ENCODE measurements at regions not wholly inside any gene's neighbourhood (a gene's known extent, or its start where the extent isn't known, plus 50 kb on each side); places are given as distances from the start of the nearest gene placed in this dataset.

DNA sequence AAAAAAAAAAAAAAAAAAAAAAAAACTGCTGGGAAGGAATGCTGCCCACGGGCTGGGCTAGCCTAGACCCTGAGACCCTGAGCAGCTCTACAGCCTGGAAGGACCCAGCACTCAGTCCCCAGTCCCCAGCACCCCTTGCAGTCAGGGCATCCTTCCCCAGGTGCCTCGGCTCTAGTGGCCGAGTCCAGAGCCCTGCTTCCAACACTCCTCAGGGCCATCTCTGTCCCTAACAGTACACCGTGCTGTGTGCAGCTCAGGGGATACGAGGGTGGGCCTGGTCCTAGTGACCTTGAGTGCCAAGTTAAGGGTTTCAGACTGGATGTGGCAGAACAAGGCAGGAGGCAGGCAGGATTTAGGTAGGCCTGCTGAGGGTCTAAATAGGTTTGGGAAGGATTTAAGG lies 50.2 kb upstream of the LRP8 start:
- no peak for DNase-seq (ENCODE audit: low spot score)

DNA sequence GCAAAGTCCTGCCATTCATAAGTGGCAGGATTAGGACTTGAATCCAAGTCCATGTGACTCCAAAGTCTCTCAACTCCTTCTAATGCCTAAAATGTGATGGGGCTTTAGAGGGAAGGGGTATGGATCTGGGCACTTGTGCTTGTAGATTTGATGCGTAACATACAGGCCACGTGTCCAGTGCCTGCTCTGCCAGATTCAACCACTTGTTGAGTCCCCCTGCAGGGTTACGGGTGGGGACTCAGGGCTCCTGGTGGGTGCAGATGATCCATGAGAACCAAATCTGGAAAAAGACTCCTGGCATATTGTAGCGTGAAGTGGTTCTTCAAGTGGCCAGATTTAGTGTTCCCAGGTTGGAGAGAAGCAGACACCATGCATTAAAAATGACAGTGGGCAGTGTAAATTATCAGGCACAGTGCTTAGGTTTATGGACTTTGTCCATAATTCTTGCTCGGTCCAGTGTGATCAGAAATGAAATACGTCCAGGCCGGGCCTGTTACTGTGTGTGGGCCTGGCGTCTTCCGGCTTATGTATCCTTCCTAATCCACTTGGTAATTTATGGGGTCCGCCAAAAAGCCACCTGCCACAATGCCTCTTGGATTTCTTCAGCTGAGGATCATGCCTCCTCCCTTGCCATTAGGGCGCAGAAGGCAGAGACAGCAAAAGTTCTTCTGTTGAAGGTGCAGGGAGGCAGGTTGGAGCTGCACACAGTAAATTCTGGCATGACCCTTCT lies 51.2 kb upstream of the LRP8 start:
- DNase-seq (ENCODE audit: low spot score): no peak

DNA sequence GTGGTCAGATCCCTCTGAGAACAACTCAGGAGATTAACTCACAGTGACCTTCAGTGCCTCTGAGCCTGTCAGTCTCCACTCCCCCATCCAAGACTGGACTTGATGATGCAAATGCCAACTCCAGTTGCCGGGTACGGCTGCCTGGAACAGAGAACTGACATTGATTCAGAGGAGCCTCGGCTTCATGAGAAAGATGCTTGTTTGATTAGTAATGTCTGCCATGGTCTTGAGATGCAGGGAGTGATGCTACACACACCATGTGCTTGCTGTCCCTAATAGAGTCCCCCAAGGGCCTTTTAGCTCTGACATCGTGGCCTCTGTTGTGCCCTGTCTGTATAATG lies 51.8 kb upstream of the LRP8 start:
- no peak for DNase-seq (ENCODE audit: low spot score)

DNA sequence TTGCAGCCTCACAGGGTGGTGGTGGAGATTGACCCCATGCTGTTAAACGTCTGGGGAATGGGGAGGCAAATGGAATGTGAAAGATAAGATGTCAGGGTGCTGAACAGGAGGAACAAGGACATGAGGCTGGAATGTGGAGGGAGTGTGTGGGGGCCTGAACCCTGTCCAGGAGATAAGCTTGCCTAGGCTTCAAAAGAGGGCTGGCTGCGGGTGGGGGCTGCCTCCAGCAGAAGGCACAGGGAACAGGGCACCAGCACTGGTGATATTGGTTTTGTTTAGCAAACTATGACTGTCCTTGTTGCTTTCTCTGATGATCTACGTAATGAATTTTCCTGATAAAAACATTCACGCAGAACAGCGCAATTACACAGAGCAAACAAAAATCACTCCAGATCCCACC lies 52.4 kb upstream of the LRP8 start:
- DNase-seq (ENCODE audit: low spot score): no peak

DNA sequence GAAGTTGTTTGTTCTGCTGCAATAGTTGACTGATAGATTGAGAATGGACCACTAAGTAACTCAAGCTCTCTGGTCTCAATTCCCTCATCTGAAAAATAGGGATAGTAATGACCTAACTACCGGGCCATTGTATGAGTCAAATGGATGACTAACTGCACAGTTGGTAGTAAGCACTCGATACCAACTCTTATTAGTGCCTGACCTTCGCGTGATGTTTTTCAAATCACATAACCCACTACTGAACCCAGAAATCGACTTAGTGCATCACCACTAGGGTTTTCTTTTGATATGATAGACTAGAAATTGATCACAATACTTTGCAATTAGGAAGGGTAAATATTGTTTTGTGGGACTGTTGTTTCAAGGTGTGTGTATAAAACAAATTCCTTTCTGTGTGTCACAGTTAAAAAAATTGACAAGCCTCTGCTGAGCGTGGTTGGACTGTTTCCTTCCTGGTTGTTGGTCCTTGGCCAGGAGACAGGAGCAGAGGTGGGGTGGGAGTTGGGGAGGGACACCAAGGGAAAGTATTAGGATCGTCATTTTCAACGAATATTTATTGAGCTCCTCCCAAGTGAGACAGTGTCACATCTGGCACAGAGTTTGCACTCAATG lies 54.0 kb upstream of the LRP8 start:
- no peak for DNase-seq (ENCODE audit: low spot score)

DNA sequence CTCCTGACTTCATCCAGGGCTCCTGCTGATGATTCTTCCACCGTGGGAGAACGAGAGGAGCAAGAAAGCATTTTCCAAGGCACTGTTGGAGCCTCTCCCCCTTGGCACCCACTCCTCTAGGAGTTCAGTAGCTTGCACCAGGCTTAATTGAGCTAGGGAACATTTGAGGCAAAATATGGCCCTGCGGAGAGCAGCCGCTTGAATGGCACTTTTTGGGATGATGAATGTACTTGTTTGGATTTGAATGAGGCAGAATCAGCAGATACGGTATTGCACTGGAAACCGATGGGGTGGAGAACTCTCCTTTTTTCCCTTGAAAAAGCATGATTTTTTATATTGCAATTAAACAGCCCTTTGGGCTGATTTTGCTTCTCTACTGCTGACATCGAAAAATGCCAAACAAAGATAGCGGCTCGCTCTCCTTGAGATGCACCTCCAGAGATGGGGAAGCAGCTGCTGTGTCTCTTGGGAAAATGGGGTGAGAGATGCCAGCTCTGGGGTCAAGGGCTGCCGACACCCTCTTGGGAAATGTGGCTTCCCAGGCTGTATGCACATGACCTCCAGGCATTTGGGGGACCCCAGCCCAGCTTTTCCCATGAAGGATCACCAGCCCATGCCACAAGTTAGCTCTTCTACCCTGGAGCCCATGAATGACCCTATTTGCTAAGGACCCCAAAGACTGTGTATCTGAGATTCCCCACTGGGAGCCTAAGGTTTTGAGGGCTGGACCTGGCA lies 55.4 kb upstream of the LRP8 start:
- DNase-seq (ENCODE audit: low spot score): no peak

DNA sequence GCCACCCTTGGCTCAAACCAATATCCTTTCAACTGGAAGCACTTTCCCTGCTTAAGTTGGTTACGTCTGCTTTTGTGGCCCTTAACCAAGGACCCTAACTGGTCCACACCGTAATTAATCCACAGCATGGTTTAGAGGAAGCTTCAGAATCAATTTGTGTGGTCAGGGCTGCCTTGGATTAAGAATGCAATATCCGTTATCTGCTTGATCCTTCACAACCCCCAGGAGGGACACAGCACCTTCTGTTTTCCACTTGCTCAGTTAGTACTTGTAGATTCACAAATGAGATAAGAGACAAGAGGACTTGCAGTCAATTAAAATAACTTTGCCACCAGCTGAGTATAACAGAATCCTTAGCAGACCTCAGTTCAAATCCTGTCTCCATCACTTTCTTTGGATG lies 56.9 kb upstream of the LRP8 start:
- DNase-seq (ENCODE audit: low spot score): no peak

DNA sequence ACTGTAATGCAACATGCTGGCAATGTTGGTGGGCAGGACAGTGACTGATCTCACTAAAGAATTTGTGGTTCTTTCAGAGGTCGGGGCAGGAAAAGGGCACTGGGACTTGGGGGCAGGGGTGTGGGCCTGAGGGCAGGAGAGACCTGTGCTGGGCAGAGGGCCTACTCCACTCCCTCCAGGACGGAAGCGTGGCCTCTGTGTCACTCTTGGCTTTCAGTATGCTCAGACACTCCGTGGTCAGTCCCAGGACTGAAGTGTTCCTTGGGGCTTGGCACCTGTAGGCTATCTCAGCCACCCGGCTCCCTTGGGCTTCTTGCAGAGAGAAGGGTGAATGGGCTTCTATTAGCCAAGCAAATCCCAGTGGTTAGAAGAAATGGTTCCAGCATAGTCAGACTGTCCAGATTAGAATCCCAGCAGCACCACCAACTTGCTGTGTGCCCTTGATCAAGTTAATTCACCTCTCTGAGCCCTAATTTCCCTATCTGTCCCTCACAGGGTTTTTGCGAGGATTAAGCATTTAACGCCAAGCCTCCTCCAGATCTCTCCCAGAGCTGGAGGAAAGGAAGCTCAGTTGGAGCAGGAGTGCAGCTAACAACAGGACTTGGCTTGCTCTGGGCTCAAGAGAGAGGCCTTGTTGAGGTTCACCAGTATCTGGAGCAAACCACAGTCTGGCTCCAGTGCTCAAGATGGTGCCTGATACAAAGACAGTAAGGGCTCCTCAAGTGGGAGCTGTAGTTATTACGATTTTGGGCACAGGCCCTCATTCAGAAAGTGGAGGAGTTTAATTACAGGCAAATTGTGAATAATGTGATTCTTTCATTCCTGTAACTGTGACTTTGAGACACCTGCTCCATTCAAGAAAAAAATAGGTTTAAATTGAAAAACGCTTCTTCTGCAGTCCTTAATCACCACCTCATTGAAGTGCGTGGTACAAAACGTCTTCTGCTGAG lies 57.7 kb upstream of the LRP8 start:
- DNase-seq (ENCODE audit: low spot score): no peak

DNA sequence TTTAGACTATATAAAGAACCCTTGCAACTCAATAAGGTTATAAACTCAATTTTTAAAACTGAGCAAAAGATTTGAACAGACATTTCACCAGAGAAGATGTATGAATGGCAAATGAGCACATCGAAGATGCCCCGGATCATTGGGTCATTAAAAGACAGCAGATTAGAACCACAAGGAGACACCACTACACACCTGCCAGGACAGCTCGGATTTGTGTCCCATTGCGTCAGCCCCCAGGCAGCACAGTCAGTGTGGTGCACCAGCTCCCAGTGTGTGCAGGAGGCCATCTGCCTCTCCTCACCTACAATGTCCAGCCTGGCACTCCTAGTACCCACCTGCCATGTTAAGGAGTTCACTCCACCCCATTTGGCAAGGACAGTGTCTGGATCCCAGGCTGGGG lies 61.1 kb upstream of the LRP8 start:
- DNase-seq (ENCODE audit: low spot score): no peak

DNA sequence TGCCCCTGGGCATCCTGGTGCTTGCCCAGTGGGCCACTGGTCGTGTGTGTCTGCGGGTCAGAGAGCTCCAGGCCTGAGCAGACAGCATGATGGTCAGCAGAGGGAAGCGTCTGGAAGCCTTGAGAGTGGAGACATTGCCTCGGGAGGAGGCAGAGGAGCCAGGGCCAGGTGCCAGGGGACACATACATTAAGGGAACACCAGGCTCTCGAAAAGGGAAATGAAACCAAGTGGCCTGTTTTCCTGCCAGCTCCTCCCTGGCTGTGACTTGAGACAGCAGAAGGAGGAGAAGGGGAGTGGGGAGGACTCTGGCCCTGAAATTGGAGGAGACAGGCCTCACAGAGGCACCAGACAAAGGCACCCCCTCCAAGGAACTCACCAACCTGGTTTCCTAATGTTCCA lies 62.4 kb upstream of the LRP8 start:
- no peak for DNase-seq (ENCODE audit: low spot score)

DNA sequence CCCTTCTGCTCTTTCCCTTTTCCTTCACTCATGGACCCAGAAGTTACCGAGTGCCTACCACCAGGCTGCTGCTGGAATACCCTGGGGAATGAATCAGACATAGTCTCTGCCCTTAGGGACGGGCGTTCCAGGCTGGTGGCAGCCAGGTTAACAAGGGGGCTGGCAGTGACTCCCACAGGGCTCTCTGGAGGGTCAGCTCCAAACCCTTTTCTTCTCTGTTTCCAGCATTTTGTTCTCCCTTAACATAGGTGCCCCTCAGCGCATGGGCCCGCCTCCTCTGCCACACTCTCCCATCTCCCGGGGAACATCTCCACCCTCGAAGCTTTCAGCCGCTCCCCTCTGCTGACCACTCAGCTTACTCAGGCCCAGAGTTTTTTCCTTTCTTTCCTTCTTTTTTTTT lies 62.9 kb upstream of the LRP8 start:
- no peak for DNase-seq (ENCODE audit: low spot score)

DNA sequence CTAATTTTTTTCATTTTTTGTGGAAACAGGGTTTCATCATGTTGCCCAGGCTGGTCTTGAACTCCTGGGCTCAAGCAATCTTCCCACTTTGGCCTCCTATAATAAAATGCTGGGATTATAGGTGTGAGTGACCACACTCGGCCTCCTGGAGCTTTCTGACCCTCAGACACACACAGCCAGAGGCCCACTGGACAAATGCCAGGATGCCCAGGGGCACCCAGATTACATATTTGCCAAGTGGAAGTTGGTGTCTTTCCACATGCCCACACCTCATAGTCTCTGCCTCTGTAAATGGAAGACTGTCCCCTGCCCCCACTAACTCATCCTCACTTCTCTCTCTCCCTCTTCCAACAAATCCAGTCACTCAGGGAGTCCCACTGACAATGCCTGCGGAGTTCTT lies 63.4 kb upstream of the LRP8 start:
- no peak for DNase-seq (ENCODE audit: low spot score)

DNA sequence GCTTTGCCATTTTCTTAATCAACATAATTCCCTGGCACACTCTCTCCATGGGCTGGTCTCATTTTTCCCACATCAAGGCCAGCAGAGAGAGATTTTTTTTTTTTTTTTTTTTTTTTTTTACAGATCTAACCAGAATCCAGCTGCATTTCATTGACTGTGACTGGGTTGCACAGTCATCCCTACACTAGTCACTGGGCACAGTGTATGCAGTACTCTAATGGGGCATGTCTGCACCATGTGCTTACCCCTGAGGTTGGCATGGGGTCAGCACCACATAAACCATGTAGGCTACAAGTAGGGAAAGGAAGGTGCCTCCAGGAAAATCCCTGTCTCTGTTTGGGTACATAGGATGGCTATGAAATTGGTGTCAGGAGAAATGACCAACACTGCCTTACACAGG lies 64.1 kb upstream of the LRP8 start:
- DNase-seq (ENCODE audit: low spot score): no peak

DNA sequence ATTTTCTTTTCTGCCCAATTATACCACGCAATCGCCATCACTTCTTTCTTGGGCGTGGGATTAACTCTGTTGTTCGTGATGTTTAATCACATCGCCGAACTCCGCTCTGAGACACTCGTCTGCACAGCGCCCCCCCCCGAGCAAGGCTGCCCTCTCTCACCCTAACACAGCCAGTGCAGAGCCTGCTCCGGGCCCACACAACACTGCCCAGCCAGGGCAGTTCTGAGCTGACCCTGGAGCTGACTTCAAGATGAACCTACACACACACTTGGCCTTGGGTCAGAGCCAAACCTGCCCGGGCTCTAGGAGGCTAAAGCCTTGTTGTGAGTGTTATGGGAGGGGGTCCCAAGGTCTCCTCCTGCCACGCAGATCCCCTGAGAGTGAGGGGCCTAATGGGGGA lies 64.6 kb upstream of the LRP8 start:
- DNase-seq (ENCODE audit: low spot score): no peak

DNA sequence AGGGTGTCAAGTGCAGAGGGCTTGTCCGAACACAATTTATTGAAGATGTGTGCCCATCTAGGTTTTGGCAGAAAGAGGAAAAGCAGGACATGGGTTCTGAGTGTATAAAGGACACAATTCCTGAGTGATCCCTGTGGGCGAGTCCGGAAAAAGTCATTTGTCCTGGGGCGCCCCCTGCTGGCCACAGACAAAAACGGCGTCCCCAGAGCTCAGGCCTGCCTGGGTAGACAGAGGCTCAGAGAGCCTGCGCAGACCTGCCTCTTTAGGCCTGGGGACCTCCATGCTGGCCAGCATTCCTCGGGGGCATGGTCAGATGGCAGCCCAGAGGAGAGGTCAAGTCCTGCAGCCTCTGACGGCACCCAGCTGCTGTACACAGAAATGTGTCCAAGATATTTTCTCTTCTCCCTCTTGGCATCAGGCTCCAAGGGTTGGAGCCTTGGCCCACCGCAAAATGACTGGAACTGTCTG lies 65.5 kb upstream of the LRP8 start:
- DNase-seq (ENCODE audit: low spot score): peak; percentile 73

DNA sequence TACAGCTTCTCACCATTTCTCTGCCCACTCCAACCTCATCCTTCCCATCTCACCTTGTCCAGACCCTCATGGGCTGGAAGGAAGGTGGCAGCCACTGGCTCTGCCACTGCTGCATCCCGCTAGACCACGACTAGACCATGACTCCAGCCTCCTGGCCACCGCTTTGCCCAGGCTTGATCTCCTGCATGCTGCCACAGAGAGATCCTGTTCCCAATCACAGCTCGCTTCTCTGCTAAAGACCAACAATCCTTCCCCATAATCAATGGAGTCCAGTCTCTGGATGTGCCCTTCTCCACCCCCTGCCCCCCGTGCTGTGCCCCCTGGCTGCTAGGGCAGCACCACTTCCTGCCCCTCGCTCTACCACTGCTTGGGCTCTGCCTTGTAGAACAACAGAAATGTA lies 64.9 kb upstream of the DMRTB1 start:
- no peak for DNase-seq (ENCODE audit: low spot score)

DNA sequence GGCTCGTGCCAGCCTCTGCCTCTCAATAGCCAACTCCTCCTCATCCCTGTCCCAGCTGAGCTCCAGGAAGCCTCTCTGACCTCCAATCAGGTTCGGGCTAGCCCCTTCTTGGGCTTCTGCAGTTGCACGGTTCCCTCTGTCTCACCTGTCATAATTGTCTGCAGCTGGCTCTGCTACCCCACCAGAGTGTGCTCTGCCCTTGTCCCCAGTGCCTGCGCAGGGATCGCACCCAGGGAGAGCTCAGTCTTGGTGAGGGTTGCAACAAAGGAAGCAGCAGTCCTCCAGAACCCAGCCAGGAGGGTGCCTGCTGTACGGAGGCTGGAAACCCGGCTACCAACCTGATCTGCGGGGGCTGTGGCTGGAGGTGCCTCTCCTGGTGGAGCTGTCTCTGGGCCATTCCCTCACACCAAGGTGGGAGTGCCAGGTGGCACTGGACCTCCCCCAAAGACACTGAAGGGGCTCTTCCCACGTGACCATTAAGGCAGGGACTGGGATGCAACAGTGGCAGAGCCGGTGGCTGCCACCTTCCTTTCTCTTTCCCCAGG lies 63.5 kb upstream of the DMRTB1 start:
- no peak for DNase-seq (ENCODE audit: low spot score)

DNA sequence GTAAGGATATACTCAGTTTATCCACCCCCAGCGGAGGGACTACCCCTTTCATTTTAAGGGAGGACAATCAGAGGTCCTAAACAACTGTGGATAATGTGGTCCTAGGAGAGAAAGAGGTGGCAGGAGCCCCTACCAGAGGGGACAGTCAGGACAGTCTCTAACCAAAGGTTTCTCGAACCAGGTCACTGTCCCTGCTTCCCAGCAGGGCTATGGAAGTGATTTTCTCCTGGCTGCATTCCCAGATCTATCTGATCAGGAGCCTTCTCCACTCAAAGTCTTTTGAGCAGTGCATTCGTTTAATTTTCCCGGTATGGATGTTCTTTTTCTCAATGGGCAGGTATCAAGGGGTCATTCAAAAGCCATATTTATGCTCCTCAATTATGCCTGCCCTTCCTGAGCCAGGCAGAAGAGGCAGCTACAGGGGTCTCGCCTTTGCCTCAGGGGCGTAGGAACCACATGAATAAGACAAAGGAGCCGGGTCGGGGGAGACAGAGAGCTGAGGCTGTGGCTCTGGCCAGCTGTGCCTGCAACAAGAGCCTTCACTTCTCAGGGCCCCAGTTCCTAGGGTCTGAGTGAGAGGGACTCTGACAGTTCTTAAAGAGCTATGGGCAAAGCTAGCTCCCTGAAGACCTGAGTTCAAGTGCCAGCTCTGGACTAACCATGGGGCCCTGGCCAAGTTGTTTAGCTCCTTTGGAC lies 62.5 kb upstream of the DMRTB1 start:
- DNase-seq (ENCODE audit: low spot score): no peak

DNA sequence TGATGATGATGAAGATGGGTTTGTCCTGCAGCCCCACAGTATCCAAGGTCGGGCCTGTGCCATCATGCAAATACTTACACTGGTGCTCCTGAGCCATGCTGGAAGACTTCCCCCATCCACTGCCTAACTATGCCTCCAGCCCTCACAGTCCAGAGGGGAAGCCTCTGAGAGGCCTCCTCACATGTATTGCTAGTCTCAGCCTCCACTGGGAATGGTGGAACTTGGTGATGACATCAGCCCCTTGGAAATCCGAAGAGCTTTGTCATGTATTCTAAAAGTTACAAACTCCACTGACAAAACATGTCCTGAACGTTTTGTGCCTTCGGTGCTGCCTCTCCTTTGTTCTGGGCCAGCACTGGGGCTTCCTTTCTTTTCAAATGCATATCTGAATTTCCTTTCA lies 61.1 kb upstream of the DMRTB1 start:
- no peak for DNase-seq (ENCODE audit: low spot score)

DNA sequence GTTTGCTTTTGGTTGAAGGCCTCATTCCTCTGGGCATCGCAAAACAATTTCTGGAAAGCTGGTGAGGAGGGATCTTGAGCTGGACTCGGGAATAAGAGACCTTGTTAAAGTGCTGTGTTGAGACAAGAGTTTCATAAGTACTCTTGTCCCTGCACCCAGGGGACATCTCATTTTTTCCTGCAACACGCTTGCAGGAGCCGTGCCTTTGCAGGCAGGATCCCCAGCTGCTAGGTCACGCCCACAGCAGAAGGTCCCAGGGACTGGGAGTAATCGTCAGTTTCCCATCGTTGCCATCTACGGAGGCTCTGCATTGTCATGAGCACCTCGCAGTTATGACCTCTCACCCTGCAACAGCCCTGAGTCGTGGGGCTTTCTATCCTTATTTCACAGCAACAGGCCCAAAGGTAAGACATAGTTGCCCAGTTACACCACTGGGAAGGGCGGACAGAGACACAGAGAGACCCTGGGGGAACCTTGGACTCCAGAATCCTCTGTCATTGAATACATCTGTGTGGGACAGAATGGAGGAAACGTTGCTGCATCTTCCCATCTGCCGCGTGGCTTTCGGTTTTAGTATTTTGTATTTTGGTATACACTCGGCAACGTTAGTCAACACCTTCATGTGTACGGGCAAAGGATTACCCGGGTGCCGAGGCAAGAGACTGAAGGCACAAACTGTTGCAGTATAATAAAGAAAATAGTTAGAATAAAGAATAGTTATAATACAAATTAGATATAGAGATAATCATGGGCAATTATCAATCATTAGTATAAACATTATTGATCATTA lies 60.4 kb upstream of the DMRTB1 start:
- DNase-seq (ENCODE audit: low spot score): no peak

Data from activated CD4-positive, alpha-beta T cell treated with anti-CD3 and anti-CD28 coated beads, Interleukin-2, Interleukin-4, amounts not matched to agents 100 ng/mL and 50 ng/mL, durations not matched to agents 16 hours and 8 hours (primary cell).